ENCODE measurements at regions not wholly inside any gene's neighbourhood (a gene's known extent, or its start where the extent isn't known, plus 50 kb on each side); places are given as distances from the start of the nearest gene placed in this dataset.

- TF ChIP-seq, protein P1, sequence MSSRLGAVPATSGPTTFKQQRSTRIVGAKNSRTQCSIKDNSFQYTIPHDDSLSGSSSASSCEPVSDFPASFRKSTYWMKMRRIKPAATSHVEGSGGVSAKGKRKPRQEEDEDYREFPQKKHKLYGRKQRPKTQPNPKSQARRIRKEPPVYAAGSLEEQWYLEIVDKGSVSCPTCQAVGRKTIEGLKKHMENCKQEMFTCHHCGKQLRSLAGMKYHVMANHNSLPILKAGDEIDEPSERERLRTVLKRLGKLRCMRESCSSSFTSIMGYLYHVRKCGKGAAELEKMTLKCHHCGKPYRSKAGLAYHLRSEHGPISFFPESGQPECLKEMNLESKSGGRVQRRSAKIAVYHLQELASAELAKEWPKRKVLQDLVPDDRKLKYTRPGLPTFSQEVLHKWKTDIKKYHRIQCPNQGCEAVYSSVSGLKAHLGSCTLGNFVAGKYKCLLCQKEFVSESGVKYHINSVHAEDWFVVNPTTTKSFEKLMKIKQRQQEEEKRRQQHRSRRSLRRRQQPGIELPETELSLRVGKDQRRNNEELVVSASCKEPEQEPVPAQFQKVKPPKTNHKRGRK (CRISPR knock-in tag; IDR thresholded peaks at IDR 0.05; ENCODE audit: borderline replicate concordance), result no peak
- TF ChIP-seq, protein P2, sequence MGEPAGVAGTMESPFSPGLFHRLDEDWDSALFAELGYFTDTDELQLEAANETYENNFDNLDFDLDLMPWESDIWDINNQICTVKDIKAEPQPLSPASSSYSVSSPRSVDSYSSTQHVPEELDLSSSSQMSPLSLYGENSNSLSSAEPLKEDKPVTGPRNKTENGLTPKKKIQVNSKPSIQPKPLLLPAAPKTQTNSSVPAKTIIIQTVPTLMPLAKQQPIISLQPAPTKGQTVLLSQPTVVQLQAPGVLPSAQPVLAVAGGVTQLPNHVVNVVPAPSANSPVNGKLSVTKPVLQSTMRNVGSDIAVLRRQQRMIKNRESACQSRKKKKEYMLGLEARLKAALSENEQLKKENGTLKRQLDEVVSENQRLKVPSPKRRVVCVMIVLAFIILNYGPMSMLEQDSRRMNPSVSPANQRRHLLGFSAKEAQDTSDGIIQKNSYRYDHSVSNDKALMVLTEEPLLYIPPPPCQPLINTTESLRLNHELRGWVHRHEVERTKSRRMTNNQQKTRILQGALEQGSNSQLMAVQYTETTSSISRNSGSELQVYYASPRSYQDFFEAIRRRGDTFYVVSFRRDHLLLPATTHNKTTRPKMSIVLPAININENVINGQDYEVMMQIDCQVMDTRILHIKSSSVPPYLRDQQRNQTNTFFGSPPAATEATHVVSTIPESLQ (CRISPR knock-in tag; IDR thresholded peaks at IDR 0.05), result no peak
- no peak for TF ChIP-seq IRF2 (CRISPR knock-in tag; IDR thresholded peaks at IDR 0.05; ENCODE audit: borderline replicate concordance, low read depth)
- TF ChIP-seq NR3C1 (CRISPR knock-in tag; conservative IDR thresholded peaks at IDR 0.05; ENCODE audit: low read depth), result no peak
Measured at GRCh38 chr12:124442281-124442680, 125.1 kb downstream of the NCOR2 start (continued).

DNA sequence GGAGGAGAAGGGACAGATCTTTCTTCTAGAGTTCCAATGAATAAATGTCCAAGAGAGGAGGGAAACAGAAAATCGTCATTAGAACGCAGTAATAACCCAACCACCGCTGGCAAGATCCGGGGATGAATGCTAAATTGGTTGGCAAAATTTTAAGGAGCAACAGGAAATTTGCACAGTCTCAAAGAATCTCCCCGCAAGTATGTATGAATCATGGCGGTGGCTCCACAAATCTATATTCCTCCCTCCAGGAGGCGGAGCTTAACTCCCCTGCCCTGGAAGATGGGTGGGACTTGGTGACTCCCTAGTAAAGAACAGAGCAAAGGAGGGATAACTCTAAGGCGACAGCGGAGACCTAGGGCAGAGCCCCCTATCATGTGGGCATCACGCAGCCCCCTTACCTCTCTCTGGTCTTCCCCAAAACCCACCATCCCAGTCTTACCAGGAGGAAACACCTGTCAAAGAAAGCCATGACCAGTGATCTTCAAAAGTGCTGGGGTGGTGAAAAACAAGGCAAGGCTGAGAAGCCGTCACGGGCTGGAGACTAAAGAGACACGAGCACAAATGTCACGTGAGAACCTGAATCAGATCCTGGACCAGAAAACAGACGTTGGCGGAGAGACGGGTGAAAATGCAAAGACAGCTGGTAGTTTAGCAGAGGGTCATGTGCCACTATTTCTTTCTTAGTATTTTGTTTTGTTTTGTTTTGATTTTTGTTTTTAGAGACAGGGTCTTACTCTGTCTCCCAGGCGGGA lies 125.8 kb downstream of the NCOR2 start:
- Mint-ChIP-seq H3K4me1 (peaks cover 17% of the 10 kb centered on the region), H3K4me3 (no peak overlapping the region), H3K27ac (peak overlapping the region; percentile 21), H3K36me3 (peaks cover 18% of the 10 kb centered on the region), H3K27me3 (ENCODE audit: low read depth) (no peaks in the 10 kb centered on the region), H3K9me3 (no peaks in the 10 kb centered on the region)
- DNase-seq (ENCODE audit: low spot score) (no peak), ATAC-seq (no peak; the same call in 1 of the 2 replicates)
- ChIA-PET CTCF (interaction anchor here (1.4 kb wide), 1 partner anchor 42 kb away, joined by 3 read pairs; no protein-coding TSS in a partner anchor), POLR2A (no interaction called here)
- TF ChIP-seq MYBL2 (CRISPR knock-in tag; IDR thresholded peaks at IDR 0.05), result no peak
- no peak for TF ChIP-seq RORB (CRISPR knock-in tag; IDR thresholded peaks at IDR 0.05)
- TF ChIP-seq, protein P3, sequence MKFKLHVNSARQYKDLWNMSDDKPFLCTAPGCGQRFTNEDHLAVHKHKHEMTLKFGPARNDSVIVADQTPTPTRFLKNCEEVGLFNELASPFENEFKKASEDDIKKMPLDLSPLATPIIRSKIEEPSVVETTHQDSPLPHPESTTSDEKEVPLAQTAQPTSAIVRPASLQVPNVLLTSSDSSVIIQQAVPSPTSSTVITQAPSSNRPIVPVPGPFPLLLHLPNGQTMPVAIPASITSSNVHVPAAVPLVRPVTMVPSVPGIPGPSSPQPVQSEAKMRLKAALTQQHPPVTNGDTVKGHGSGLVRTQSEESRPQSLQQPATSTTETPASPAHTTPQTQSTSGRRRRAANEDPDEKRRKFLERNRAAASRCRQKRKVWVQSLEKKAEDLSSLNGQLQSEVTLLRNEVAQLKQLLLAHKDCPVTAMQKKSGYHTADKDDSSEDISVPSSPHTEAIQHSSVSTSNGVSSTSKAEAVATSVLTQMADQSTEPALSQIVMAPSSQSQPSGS (CRISPR knock-in tag; IDR thresholded peaks at IDR 0.05; ENCODE audit: borderline replicate concordance, low read depth), result no peak

GRCh38 chr12:124440841-124441381 lies 126.5 kb downstream of the NCOR2 start:
- ChIA-PET POLR2A (no interaction called here), CTCF (interaction anchor here (1.4 kb wide), 1 partner anchor 42 kb away, joined by 3 read pairs; no protein-coding TSS in a partner anchor)
- H3K4me3 Mint-ChIP-seq, result no peak overlapping the region
- H3K4me1 Mint-ChIP-seq, result peaks cover 21% of the 10 kb centered on the region
- DNase-seq (ENCODE audit: low spot score), result no peak
- no peaks in the 10 kb centered on the region for H3K27me3 Mint-ChIP-seq (ENCODE audit: low read depth)
- no peaks in the 10 kb centered on the region for H3K9me3 Mint-ChIP-seq
- peaks cover 18% of the 10 kb centered on the region for H3K36me3 Mint-ChIP-seq
- H3K27ac Mint-ChIP-seq, result peak overlapping the region; percentile 21; the same call in 1 of the 2 replicates
- no peak for ATAC-seq
- TF ChIP-seq NR1H2 (CRISPR knock-in tag; IDR thresholded peaks at IDR 0.05), result no peak

- peaks cover 27% of the 10 kb centered on the region for H3K4me1 Mint-ChIP-seq
- H3K27me3 Mint-ChIP-seq (ENCODE audit: low read depth), result no peaks in the 10 kb centered on the region
- H3K4me3 Mint-ChIP-seq, result no peak overlapping the region
- no peak overlapping the region; the same call in 1 of the 2 replicates for H3K27ac Mint-ChIP-seq
- CTCF ChIA-PET, result no interaction called here
- ATAC-seq, result no peak
- POLR2A ChIA-PET, result no interaction called here
- H3K36me3 Mint-ChIP-seq, result peaks cover 18% of the 10 kb centered on the region
- no peaks in the 10 kb centered on the region for H3K9me3 Mint-ChIP-seq
- no peak for DNase-seq (ENCODE audit: low spot score)
- TF ChIP-seq, protein P4, sequence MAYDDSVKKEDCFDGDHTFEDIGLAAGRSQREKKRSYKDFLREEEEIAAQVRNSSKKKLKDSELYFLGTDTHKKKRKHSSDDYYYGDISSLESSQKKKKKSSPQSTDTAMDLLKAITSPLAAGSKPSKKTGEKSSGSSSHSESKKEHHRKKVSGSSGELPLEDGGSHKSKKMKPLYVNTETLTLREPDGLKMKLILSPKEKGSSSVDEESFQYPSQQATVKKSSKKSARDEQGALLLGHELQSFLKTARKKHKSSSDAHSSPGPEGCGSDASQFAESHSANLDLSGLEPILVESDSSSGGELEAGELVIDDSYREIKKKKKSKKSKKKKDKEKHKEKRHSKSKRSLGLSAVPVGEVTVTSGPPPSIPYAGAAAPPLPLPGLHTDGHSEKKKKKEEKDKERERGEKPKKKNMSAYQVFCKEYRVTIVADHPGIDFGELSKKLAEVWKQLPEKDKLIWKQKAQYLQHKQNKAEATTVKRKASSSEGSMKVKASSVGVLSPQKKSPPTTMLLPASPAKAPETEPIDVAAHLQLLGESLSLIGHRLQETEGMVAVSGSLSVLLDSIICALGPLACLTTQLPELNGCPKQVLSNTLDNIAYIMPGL (CRISPR knock-in tag; IDR thresholded peaks at IDR 0.05), result no peak
- no peak for TF ChIP-seq NR3C1 (CRISPR knock-in tag; conservative IDR thresholded peaks at IDR 0.05; ENCODE audit: low read depth)
- no peak for TF ChIP-seq JAZF1 (CRISPR knock-in tag; IDR thresholded peaks at IDR 0.05)
- no peak for TF ChIP-seq FOXP4 (CRISPR knock-in tag; IDR thresholded peaks at IDR 0.05)
- TF ChIP-seq, protein P1 (CRISPR knock-in tag; IDR thresholded peaks at IDR 0.05; ENCODE audit: borderline replicate concordance), result no peak
- no peak for TF ChIP-seq MAX (CRISPR knock-in tag; IDR thresholded peaks at IDR 0.05)
- TF ChIP-seq NR2C2 (CRISPR knock-in tag; IDR thresholded peaks at IDR 0.05), result no peak
- no peak for TF ChIP-seq EMX1 (CRISPR knock-in tag; IDR thresholded peaks at IDR 0.05)
- TF ChIP-seq SOX15 (CRISPR knock-in tag; IDR thresholded peaks at IDR 0.05), result no peak
- no peak for TF ChIP-seq ETV6 (CRISPR knock-in tag; IDR thresholded peaks at IDR 0.05)
Measured at GRCh38 chr12:124440031-124440626, 127.3 kb downstream of the NCOR2 start.

Measured in WTC11 (cell line).